HEK293 (cell line): ENCODE measurements at regions not wholly inside any gene's neighbourhood (a gene's known extent, or its start where the extent isn't known, plus 50 kb on each side); places are given as distances from the start of the nearest gene placed in this dataset.

Experiments used
- CTCF ChIA-PET: fragments of 350-600 bp; formaldehyde crosslinking; extraction: SDS; loops from one replicate; lab custom pipeline; 2021; ENCODE audit warnings: antibody characterized with exemption; lab: Yijun Ruan, JAX
- POLR2A ChIA-PET: fragments of 300-600 bp; formaldehyde crosslinking; extraction: SDS; loops from one replicate; lab custom pipeline; 2020; ENCODE audit warnings: antibody characterized with exemption, inconsistent platforms; lab: Yijun Ruan, JAX
- H3K27ac ChIP-seq: fragments of 200-500 bp; sonication (Bioruptor generic); 2 replicates; pipeline ENCODE4 v1.5.1; 2014; ENCODE audit warnings: low read depth, low read length, control low read depth, inconsistent platforms; ENCODE audit errors: extremely low read depth
- H3K36me3 ChIP-seq, 2 experiments: fragments of 200-500 bp in 1 of 2; sonication (Bioruptor generic) in 1 of 2; 1 replicate in 1 of 2; 2 replicates in 1 of 2; pipeline ENCODE4 v1.5.1; 2014 to 2017; ENCODE audit warnings: inconsistent platforms in 2 of 2, low read length in 2 of 2; ENCODE audit not compliant: control insufficient read depth in 2 of 2, insufficient read depth in 1 of 2
- H3K4me1 ChIP-seq: fragments of 200-500 bp; sonication (Bioruptor generic); 2 replicates; pipeline ENCODE4 v1.5.1; 2014; ENCODE audit warnings: mild to moderate bottlenecking, low read length, inconsistent platforms; ENCODE audit not compliant: control insufficient read depth, insufficient read depth
- H3K4me3 ChIP-seq: 2 replicates; pipeline ENCODE4 v1.5.1; 2011; ENCODE audit warnings: low read depth, mild to moderate bottlenecking, control low read depth, low read length, moderate library complexity
- H3K9me3 ChIP-seq: fragments of 200-500 bp; sonication (Bioruptor generic); 2 replicates; pipeline ENCODE4 v1.5.1; 2014; ENCODE audit warnings: low read depth, low read length, inconsistent platforms; ENCODE audit not compliant: control insufficient read depth, insufficient read depth
- KLF7 ChIP-seq: fragments of 450-650 bp; formaldehyde crosslinking; IDR thresholded peaks from 2 replicates; pipeline ENCODE4 v1.5.1; 2016; ENCODE audit warnings: missing biosample characterization, missing genetic modification characterization, borderline replicate concordance
- KLF8 ChIP-seq: fragments of 450-650 bp; formaldehyde crosslinking; IDR thresholded peaks from 2 replicates; pipeline ENCODE4 v1.5.1; 2016; ENCODE audit warnings: missing biosample characterization, missing genetic modification characterization
- MEIS1 ChIP-seq: sonication (generic); formaldehyde crosslinking; IDR thresholded peaks from 2 replicates; pipeline ENCODE4 v1.8.1; 2022; ENCODE audit warnings: missing genetic modification reagents, mild to moderate bottlenecking, borderline replicate concordance
- PRDM4 ChIP-seq: fragments of 450-650 bp; formaldehyde crosslinking; IDR thresholded peaks from 2 replicates; pipeline ENCODE4 v1.5.1; 2017; ENCODE audit warnings: missing biosample characterization, missing genetic modification characterization
- PRDM6 ChIP-seq: fragments of 450-650 bp; formaldehyde crosslinking; IDR thresholded peaks from 2 replicates; pipeline ENCODE4 v1.5.1; 2017; ENCODE audit warnings: missing biosample characterization, missing genetic modification characterization
- ZBTB44 ChIP-seq: fragments of 450-650 bp; IDR thresholded peaks from 2 replicates; pipeline ENCODE4 v1.5.1; 2018; ENCODE audit warnings: missing biosample characterization, mild to moderate bottlenecking, missing genetic modification characterization
- ZNF2 ChIP-seq: fragments of 450-650 bp; formaldehyde crosslinking; IDR thresholded peaks from 2 replicates; pipeline ENCODE4 v1.5.1; 2016; ENCODE audit warnings: missing biosample characterization, missing genetic modification characterization
- ZNF214 ChIP-seq: fragments of 450-650 bp; formaldehyde crosslinking; IDR thresholded peaks from 2 replicates; pipeline ENCODE4 v1.5.1; 2017; ENCODE audit warnings: missing biosample characterization, mild to moderate bottlenecking, missing genetic modification characterization, borderline replicate concordance
- ZNF266 ChIP-seq: fragments of 450-650 bp; formaldehyde crosslinking; IDR thresholded peaks from 2 replicates; pipeline ENCODE4 v1.5.1; 2016; ENCODE audit warnings: missing biosample characterization, missing genetic modification characterization, low read depth
- ZNF302 ChIP-seq: fragments of 450-650 bp; formaldehyde crosslinking; IDR thresholded peaks from 2 replicates; pipeline ENCODE4 v1.5.1; 2016; ENCODE audit warnings: missing biosample characterization, missing genetic modification characterization, low read depth
- ZNF324 ChIP-seq: fragments of 450-650 bp; formaldehyde crosslinking; IDR thresholded peaks from 2 replicates; pipeline ENCODE4 v1.5.1; 2016; ENCODE audit warnings: missing biosample characterization, missing genetic modification characterization
- ZNF341 ChIP-seq: fragments of 450-650 bp; formaldehyde crosslinking; IDR thresholded peaks from 2 replicates; pipeline ENCODE4; 2016; ENCODE audit warnings: low read depth, missing biosample characterization, missing genetic modification characterization
- ZNF350 ChIP-seq: fragments of 450-650 bp; formaldehyde crosslinking; IDR thresholded peaks from 2 replicates; pipeline ENCODE4 v1.5.0; 2017; ENCODE audit warnings: missing biosample characterization, mild to moderate bottlenecking, missing genetic modification characterization
- ZNF362 ChIP-seq: fragments of 450-650 bp; formaldehyde crosslinking; IDR thresholded peaks from 2 replicates; pipeline ENCODE4 v1.5.1; 2016; ENCODE audit warnings: missing biosample characterization, missing genetic modification characterization
- ZNF37A ChIP-seq: fragments of 450-650 bp; IDR thresholded peaks from 2 replicates; pipeline ENCODE4 v1.5.1; 2018; ENCODE audit warnings: missing biosample characterization, missing genetic modification characterization
- ZNF394 ChIP-seq: fragments of 450-650 bp; formaldehyde crosslinking; IDR thresholded peaks from 2 replicates; pipeline ENCODE4 v1.5.1; 2016; ENCODE audit warnings: missing biosample characterization, missing genetic modification characterization, mild to moderate bottlenecking, moderate library complexity, borderline replicate concordance
- ZNF398 ChIP-seq: fragments of 450-650 bp; formaldehyde crosslinking; IDR thresholded peaks from 2 replicates; pipeline ENCODE4 v1.5.1; 2017; ENCODE audit warnings: missing biosample characterization, missing genetic modification characterization
- ZNF510 ChIP-seq: fragments of 450-650 bp; formaldehyde crosslinking; IDR thresholded peaks from 2 replicates; pipeline ENCODE4 v1.5.1; 2018; ENCODE audit warnings: mild to moderate bottlenecking, missing genetic modification characterization, missing biosample characterization; ENCODE audit not compliant: insufficient replicate concordance
- ZNF548 ChIP-seq: fragments of 450-650 bp; formaldehyde crosslinking; IDR thresholded peaks from 2 replicates; pipeline ENCODE4 v1.5.1; 2016; ENCODE audit warnings: missing biosample characterization, missing genetic modification characterization
- ZNF639 ChIP-seq: fragments of 450-650 bp; formaldehyde crosslinking; IDR thresholded peaks from 2 replicates; pipeline ENCODE4 v1.5.1; 2016; ENCODE audit warnings: missing biosample characterization, missing genetic modification characterization
- ZNF704 ChIP-seq: fragments of 450-650 bp; formaldehyde crosslinking; IDR thresholded peaks from 2 replicates; pipeline ENCODE4 v1.5.1; 2016; ENCODE audit warnings: missing biosample characterization, missing genetic modification characterization
- ZNF707 ChIP-seq: fragments of 450-650 bp; formaldehyde crosslinking; IDR thresholded peaks from 2 replicates; pipeline ENCODE4 v1.5.1; 2016; ENCODE audit warnings: missing biosample characterization, missing genetic modification characterization
- TF ChIP-seq, protein P1 (sequence below): fragments of 450-650 bp; formaldehyde crosslinking; IDR thresholded peaks from 2 replicates; pipeline ENCODE4 v1.5.1; 2017; ENCODE audit warnings: missing biosample characterization, missing genetic modification characterization

DNA sequence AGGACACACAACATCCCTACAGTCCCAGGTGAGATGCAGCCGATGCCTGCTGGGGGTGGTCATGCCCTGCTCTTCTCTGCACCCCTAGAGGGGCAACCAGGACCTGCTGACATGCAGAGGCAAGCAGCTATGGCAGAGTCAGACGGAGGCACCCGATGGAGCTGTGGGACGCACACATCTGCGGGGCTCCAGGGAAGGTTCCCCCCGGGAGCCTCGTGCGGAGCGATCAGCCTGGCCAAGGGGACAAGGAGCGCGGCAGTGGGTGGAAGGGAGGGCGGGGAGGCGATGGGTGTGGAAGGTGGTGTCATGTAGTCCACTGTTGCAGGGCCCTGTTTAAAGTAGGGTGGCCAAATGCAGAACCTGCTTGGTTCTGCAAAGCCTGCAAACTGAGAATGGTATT is 143.0 kb upstream of the AJAP1 start:
- Histone ChIP-seq H3K27ac (no peak overlapping the region), H3K9me3 (no peaks in the 10 kb centered on the region), H3K36me3 (no peaks in the 10 kb centered on the region), H3K4me1 (no peaks in the 10 kb centered on the region), H3K4me3 (no peak overlapping the region)
- TF ChIP-seq KLF8 (tag by site-specific recombination) (no peak), ZNF707 (no peak), PRDM6 (tag by site-specific recombination) (no peak), ZNF324 (tag by site-specific recombination) (no peak), ZNF398 (tag by site-specific recombination) (no peak), ZNF341 (tag by site-specific recombination) (no peak), ZNF548 (tag by site-specific recombination) (no peak), PRDM4 (no peak), ZNF214 (tag by site-specific recombination) (no peak), ZNF639 (tag by site-specific recombination) (no peak), ZNF394 (tag by site-specific recombination) (no peak), ZNF704 (tag by site-specific recombination) (no peak), ZNF362 (tag by site-specific recombination) (no peak)
- POLR2A ChIA-PET: no interaction called here
- CTCF ChIA-PET: no interaction called here

DNA sequence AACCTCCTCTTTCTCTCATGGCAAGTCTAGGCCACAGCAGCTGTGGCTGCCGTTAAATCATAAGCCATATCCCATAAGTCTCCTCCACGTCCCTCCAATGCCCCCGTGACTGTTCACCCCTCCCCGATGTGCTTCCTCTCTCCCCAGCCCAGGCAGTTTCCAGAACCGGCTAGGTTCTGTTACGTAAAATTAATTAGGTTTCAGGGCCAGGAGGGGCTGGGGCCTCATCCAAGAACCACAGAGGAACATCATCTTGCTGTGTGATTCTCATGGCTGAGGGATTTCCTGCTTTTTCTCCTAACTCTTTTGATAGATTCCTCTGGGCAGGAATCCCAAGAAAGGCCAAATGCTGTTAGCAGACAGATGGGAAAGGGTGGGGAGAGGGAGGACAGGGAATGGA is 141.8 kb upstream of the AJAP1 start:
- no peak overlapping the region for H3K4me3 ChIP-seq
- ChIA-PET POLR2A (no interaction called here), CTCF (no interaction called here)
- H3K27ac ChIP-seq: no peak overlapping the region
- H3K9me3 ChIP-seq: no peaks in the 10 kb centered on the region
- no peaks in the 10 kb centered on the region for H3K36me3 ChIP-seq
- H3K4me1 ChIP-seq: no peaks in the 10 kb centered on the region
- TF ChIP-seq ZNF2 (tag by site-specific recombination) (no peak), ZNF266 (no peak), ZNF302 (no peak), ZNF350 (tag by site-specific recombination) (no peak), MEIS1 (no peak), ZBTB44 (no peak), ZNF37A (tag by site-specific recombination) (no peak), ZNF548 (tag by site-specific recombination) (no peak), ZNF510 (tag by site-specific recombination) (no peak), KLF7 (tag by site-specific recombination) (no peak)
- TF ChIP-seq, protein P1, sequence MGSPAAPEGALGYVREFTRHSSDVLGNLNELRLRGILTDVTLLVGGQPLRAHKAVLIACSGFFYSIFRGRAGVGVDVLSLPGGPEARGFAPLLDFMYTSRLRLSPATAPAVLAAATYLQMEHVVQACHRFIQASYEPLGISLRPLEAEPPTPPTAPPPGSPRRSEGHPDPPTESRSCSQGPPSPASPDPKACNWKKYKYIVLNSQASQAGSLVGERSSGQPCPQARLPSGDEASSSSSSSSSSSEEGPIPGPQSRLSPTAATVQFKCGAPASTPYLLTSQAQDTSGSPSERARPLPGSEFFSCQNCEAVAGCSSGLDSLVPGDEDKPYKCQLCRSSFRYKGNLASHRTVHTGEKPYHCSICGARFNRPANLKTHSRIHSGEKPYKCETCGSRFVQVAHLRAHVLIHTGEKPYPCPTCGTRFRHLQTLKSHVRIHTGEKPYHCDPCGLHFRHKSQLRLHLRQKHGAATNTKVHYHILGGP (tag by site-specific recombination): no peak
